ENCODE measurements at regions not wholly inside any gene's neighbourhood (a gene's known extent, or its start where the extent isn't known, plus 50 kb on each side); places are given as distances from the start of the nearest gene placed in this dataset.

DNA sequence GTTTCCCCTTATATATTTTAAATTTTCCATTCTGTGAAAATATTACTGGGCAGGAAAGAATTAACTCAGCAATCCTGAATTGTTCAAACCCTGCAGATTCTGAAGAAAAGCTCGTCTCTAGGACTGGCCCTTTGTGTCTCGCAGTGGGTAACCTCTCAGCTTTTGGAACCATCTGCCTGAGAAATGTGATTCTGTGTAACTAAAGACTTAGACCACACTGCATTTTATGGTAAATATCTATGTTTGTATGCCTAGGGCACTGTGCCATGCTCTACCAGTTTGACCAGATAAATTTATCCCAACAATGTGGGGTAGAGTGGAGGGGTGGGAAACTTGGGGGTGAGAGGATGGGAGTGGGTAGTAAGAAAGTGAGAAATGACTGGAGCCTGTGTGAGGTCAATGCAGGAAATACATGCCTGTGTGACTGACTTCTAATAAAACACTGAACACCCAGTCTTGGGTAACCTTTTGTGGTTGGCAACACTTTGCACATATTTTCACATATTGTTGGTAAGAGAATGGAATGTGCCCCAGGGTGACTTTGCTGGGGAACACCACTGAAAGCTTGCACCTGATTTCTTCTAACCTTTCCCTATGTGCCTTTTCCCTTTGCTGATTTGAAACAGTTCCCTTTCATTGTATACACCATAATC, 1181.9 kb downstream of the OLFM4 start:
- H3K4me1 ChIP-seq, result no peaks in the 10 kb centered on the region
- TF ChIP-seq POLR2AphosphoS5 (IDR thresholded peaks at IDR 0.05) (no peak), POLR2A (IDR thresholded peaks at IDR 0.05; ENCODE audit: low read depth) (no peak), EP300 (IDR thresholded peaks at IDR 0.05) (no peak)
- TF ChIP-seq, protein P1, sequence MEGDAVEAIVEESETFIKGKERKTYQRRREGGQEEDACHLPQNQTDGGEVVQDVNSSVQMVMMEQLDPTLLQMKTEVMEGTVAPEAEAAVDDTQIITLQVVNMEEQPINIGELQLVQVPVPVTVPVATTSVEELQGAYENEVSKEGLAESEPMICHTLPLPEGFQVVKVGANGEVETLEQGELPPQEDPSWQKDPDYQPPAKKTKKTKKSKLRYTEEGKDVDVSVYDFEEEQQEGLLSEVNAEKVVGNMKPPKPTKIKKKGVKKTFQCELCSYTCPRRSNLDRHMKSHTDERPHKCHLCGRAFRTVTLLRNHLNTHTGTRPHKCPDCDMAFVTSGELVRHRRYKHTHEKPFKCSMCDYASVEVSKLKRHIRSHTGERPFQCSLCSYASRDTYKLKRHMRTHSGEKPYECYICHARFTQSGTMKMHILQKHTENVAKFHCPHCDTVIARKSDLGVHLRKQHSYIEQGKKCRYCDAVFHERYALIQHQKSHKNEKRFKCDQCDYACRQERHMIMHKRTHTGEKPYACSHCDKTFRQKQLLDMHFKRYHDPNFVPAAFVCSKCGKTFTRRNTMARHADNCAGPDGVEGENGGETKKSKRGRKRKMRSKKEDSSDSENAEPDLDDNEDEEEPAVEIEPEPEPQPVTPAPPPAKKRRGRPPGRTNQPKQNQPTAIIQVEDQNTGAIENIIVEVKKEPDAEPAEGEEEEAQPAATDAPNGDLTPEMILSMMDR (IDR thresholded peaks at IDR 0.05), result no peak
- no peak for DNase-seq (ENCODE audit: extremely low spot score)
- H3K4me3 ChIP-seq, result no peak overlapping the region
- H3K9me3 ChIP-seq, result no peaks in the 10 kb centered on the region
- WGBS, result 83% methylated on average over 2 of the region's 2 CpGs
- intact Hi-C loops (cut with DNase I), result no loop called here
- no peak overlapping the region for H3K27ac ChIP-seq (replicated peaks in 1 of 4)
- H3K36me3 ChIP-seq, result no peaks in the 10 kb centered on the region
- no peaks in the 10 kb centered on the region for H3K27me3 ChIP-seq

DNA sequence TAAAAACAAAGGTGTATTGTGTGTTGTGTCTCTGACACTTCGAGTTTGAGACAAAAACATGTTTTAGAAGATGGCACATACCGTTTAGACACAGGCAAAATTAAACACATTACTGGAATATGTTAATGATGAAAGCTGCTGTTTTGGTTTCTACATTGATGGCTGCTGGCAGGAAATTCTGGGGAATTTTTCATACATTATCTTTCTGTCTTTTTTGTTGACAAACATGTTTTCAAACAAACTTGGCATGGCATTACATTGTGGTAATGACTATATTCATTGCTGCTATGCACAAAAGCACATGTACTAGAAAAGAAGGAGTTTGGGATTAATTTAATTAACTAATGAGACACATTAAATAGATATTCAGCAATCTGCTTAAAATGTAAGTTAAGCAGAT, 1187.6 kb downstream of the OLFM4 start:
- no peaks in the 10 kb centered on the region for H3K36me3 ChIP-seq
- H3K4me3 ChIP-seq, result no peak overlapping the region
- no peak for TF ChIP-seq POLR2A (IDR thresholded peaks at IDR 0.05; ENCODE audit: low read depth)
- TF ChIP-seq POLR2AphosphoS5 (IDR thresholded peaks at IDR 0.05), result no peak
- TF ChIP-seq, protein P1 (IDR thresholded peaks at IDR 0.05), result no peak
- TF ChIP-seq EP300 (IDR thresholded peaks at IDR 0.05), result no peak
- no peak overlapping the region for H3K27ac ChIP-seq (replicated peaks in 1 of 4)
- DNase-seq (ENCODE audit: extremely low spot score), result no peak
- H3K9me3 ChIP-seq, result peaks cover 0 to 5% (median 0%) of the 10 kb centered on the region in 4 donors
- intact Hi-C loops (cut with DNase I), result no loop called here
- 73% methylated on average over 2 of the region's 2 CpGs for WGBS
- no peaks in the 10 kb centered on the region for H3K27me3 ChIP-seq
- H3K4me1 ChIP-seq, result no peaks in the 10 kb centered on the region

DNA sequence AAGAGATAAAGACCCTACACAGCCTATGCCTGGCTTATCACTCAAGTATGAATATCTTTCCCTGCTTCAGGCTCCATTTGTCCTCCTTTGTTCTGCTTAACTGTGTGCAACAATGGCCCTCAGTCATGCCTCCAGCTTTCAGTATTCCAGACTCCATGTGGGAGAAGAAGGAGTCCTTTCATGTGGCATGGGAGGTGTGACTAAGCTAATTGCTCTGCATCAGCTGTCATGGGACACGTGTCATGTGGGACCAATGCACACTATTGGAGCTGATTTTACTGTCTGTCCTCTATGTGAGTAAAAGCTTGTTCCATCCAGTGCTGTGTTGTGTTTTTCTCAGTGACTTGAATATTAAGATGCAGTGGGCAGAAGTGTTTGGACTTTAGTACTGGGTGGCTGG, 1198.3 kb downstream of the OLFM4 start:
- no peaks in the 10 kb centered on the region for H3K36me3 ChIP-seq
- H3K9me3 ChIP-seq, result no peaks in the 10 kb centered on the region
- DNase-seq (ENCODE audit: extremely low spot score), result no peak
- no peak overlapping the region for H3K27ac ChIP-seq (replicated peaks in 1 of 4)
- no peak overlapping the region for H3K4me3 ChIP-seq
- H3K4me1 ChIP-seq, result no peaks in the 10 kb centered on the region
- intact Hi-C loops (cut with DNase I), result no loop called here
- no peaks in the 10 kb centered on the region for H3K27me3 ChIP-seq
- WGBS, result no CpG with 5 or more reads among the region's 1 CpG
- TF ChIP-seq POLR2AphosphoS5 (IDR thresholded peaks at IDR 0.05) (no peak), POLR2A (IDR thresholded peaks at IDR 0.05; ENCODE audit: low read depth) (no peak), EP300 (IDR thresholded peaks at IDR 0.05) (no peak)
- TF ChIP-seq, protein P1 (IDR thresholded peaks at IDR 0.05), result no peak

DNA sequence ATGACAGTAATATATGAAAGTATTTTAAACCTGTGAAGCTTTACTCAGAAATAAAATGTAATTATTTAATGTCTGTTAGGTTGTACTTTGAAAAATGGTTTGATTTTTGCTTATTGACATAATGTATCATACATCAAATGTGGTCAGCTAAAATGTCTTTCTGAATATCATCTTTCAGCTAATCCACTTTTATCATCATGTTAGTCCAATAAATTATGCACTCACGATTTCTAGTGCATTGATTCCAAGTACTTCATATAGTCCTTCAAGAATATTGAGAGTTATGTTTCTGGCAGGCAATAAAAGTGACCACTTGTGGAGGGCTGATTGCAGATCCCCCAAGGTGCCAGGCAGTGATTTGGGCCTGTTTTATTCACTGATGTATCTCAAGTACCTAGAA, 1204.1 kb downstream of the OLFM4 start:
- no peaks in the 10 kb centered on the region for H3K9me3 ChIP-seq
- H3K27me3 ChIP-seq, result no peaks in the 10 kb centered on the region
- WGBS, result 63% methylated on average over 1 of the region's 1 CpG
- no peak overlapping the region for H3K4me3 ChIP-seq
- H3K27ac ChIP-seq (replicated peaks in 1 of 4), result no peak overlapping the region
- no peaks in the 10 kb centered on the region for H3K36me3 ChIP-seq
- H3K4me1 ChIP-seq, result no peaks in the 10 kb centered on the region
- TF ChIP-seq POLR2A (IDR thresholded peaks at IDR 0.05; ENCODE audit: low read depth) (no peak), POLR2AphosphoS5 (IDR thresholded peaks at IDR 0.05) (no peak), EP300 (IDR thresholded peaks at IDR 0.05) (no peak)
- TF ChIP-seq, protein P1 (IDR thresholded peaks at IDR 0.05), result no peak
- no peak for DNase-seq (ENCODE audit: extremely low spot score)
- intact Hi-C loops (cut with DNase I), result no loop called here

DNA sequence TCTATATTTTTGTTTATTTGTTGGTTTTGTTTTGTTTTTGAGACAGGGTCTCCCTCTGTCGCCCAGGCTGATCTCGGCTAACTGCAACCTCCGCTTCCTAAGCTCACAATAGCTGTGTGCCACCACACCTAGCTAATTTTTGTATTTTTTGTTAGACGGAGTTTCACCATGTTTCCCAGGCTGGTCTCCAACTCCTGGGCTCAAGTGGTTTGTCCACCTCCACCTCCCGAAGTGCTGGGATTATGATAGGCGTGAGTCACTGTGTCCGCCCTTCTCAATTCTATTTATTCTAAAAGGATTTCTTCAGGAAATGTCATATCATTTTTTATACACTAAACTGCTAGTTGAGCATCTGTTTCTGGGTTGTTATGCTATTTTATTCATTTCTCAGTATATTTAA, 1206.0 kb downstream of the OLFM4 start:
- intact Hi-C loops (cut with DNase I), result no loop called here
- TF ChIP-seq POLR2A (IDR thresholded peaks at IDR 0.05; ENCODE audit: low read depth) (no peak), POLR2AphosphoS5 (IDR thresholded peaks at IDR 0.05) (no peak), EP300 (IDR thresholded peaks at IDR 0.05) (no peak)
- TF ChIP-seq, protein P1 (IDR thresholded peaks at IDR 0.05), result no peak
- Histone ChIP-seq H3K27ac (replicated peaks in 1 of 4) (no peak overlapping the region), H3K36me3 (no peaks in the 10 kb centered on the region), H3K4me3 (no peak overlapping the region), H3K9me3 (no peaks in the 10 kb centered on the region), H3K4me1 (no peaks in the 10 kb centered on the region), H3K27me3 (no peaks in the 10 kb centered on the region)
- WGBS, result 91% methylated on average over 7 of the region's 7 CpGs
- DNase-seq (ENCODE audit: extremely low spot score), result no peak

All from esophagus muscularis mucosa (tissue), 4 donors.